Medulla oblongata (tissue), 1 donor: ENCODE measurements at regions not wholly inside any gene's neighbourhood (a gene's known extent, or its start where the extent isn't known, plus 50 kb on each side); places are given as distances from the start of the nearest gene placed in this dataset.

Source experiments
- DNase-seq: peaks from one replicate; pipeline ENCODE4 v3.0.0-alpha.2; 2015; ENCODE audit errors: extremely low spot score

GRCh38 chr1:40914927-40915569 lies 52.9 kb upstream of the CITED4 start:
- no peak for DNase-seq

GRCh38 chr1:40915581-40915980 lies 53.4 kb upstream of the CITED4 start:
- peak; percentile 26 for DNase-seq

- no peak for DNase-seq
Observed at GRCh38 chr1:40917995-40918711, 56.0 kb upstream of the CITED4 start.

GRCh38 chr1:40919475-40920011 lies 57.4 kb upstream of the CITED4 start:
- peak; percentile 93 for DNase-seq

- DNase-seq: no peak
Observed at GRCh38 chr1:40921522-40921921, 58.0 kb upstream of the CTPS1 start.

DNA sequence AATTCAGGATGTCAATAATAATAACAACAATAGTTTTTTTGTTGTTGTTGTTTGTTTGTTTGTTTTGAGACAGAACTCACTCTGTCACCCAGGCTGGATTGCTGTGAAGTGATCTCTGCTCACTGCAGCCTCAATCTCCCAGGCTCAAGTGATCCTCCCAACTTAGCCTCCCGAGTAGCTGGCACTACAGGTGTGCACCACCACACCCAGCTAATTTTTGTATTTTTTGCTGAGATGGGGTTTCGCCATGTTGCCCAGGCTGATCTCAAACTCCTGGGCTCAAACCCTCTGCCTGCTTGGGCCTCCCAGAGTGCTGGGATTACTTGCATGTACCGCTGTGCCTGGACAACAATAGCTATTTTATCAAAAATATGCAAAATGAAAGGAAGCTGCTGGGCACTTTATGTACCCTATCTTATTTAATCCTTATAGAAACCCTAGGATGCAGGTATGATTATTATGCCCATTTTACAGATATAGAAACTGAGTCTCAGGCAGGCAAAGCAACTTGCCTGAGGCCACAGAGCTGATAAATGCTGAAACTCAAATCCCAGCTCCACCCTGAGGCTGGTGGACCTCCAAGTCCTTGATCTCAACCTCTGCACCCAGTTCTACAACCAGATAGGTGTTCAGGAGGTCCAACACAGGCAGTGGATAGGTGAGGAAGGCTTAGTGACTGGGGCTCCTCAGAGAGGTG lies 57.4 kb upstream of the CTPS1 start:
- no peak for DNase-seq

GRCh38 chr1:40922969-40923368 lies 56.5 kb upstream of the CTPS1 start:
- no peak for DNase-seq

GRCh38 chr1:40923511-40924020 lies 55.9 kb upstream of the CTPS1 start:
- no peak for DNase-seq

- DNase-seq: no peak
Observed at GRCh38 chr1:40924767-40925166, 54.7 kb upstream of the CTPS1 start.

DNA sequence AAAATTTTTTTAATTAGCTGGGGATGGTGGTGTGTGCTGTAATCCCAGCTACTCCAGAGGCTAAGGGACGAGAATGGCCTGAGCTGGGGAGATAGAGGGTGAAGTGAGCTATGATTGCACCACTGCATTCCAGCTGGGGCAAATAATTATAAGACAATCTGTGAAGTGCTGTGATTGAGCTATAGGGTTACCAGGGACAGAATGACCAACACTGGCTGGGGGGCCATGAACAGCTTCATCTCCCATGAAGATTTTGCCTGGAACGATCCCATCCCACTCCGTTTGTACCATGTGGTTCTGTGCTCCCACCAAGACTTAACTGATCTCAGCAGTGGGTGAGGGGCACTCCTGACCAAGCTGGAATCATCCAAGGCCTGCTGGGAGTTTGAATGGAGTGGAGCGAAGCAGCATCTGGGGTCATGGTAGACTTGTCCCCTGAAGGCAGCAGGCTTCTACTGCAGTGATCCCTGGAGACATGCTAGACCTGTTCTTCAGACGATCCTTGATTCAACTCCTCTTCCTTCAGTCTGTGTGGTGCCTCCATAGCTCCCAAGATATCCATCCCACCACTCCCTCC lies 53.6 kb upstream of the CTPS1 start:
- DNase-seq: no peak

GRCh38 chr1:40926441-40926840 lies 53.1 kb upstream of the CTPS1 start:
- DNase-seq: no peak

DNA sequence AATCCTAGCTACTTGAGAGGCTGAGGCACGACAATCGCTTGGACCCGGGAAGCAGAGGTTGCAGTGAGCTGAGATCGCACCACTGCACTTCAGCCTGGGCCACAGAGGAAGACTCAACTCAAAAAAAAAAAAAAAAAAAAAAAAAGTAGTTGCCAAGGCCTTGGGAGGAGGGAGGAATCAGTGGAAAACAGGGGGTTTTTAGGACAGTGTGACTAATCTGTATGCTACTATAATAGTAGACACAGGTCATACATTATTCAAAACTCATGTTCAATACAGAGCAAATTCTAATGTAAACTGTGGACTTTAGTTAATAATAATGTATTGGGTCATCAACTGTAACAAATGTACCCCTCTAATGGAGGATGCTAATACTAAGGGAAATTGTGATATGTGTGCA lies 51.7 kb upstream of the CTPS1 start:
- DNase-seq: no peak

GRCh38 chr1:40928699-40929098 lies 50.8 kb upstream of the CTPS1 start:
- DNase-seq: no peak

- DNase-seq: no peak
Observed at GRCh38 chr1:40929155-40929554, 50.3 kb upstream of the CTPS1 start.
